ENCODE measurements at regions not wholly inside any gene's neighbourhood (a gene's known extent, or its start where the extent isn't known, plus 50 kb on each side); places are given as distances from the start of the nearest gene placed in this dataset.
A peak's percentile ranks its signal among the peaks of the same experiment; 100 is the strongest.

GRCh38 chrX:139206914-139207313, 323.6 kb upstream of the F9 start:
- TF ChIP-seq CTCF (IDR thresholded peaks at IDR 0.05; ENCODE audit: control insufficient read depth, extremely low read depth, insufficient read depth), result no peak
- H3K4me3 ChIP-seq (ENCODE audit: low read depth, low read length), result no peak overlapping the region
- DNase-seq (ENCODE audit: low read depth), result no peak

GRCh38 chrX:139204898-139205667, 325.5 kb upstream of the F9 start:
- H3K4me3 ChIP-seq (ENCODE audit: low read depth, low read length), result peak overlapping the region; percentile 53
- no peak for TF ChIP-seq CTCF (IDR thresholded peaks at IDR 0.05; ENCODE audit: control insufficient read depth, extremely low read depth, insufficient read depth)
- no peak for DNase-seq (ENCODE audit: low read depth)

GRCh38 chrX:139204571-139204897, 326.0 kb upstream of the F9 start:
- peak overlapping the region; percentile 53 for H3K4me3 ChIP-seq (ENCODE audit: low read depth, low read length)
- TF ChIP-seq CTCF (IDR thresholded peaks at IDR 0.05; ENCODE audit: control insufficient read depth, extremely low read depth, insufficient read depth), result no peak
- no peak for DNase-seq (ENCODE audit: low read depth)

- DNase-seq (ENCODE audit: low read depth), result no peak
- H3K4me3 ChIP-seq (ENCODE audit: low read depth, low read length), result peak overlapping the region; percentile 53
- no peak for TF ChIP-seq CTCF (IDR thresholded peaks at IDR 0.05; ENCODE audit: control insufficient read depth, extremely low read depth, insufficient read depth)
Observed at GRCh38 chrX:139203651-139204570, 326.6 kb upstream of the F9 start.

GRCh38 chrX:139202742-139203420, 327.7 kb upstream of the F9 start:
- no peak for TF ChIP-seq CTCF (IDR thresholded peaks at IDR 0.05; ENCODE audit: control insufficient read depth, extremely low read depth, insufficient read depth)
- no peak for DNase-seq (ENCODE audit: low read depth)
- H3K4me3 ChIP-seq (ENCODE audit: low read depth, low read length), result no peak overlapping the region

- no peak for DNase-seq (ENCODE audit: low read depth)
- H3K4me3 ChIP-seq (ENCODE audit: low read depth, low read length), result no peak overlapping the region
- TF ChIP-seq CTCF (IDR thresholded peaks at IDR 0.05; ENCODE audit: control insufficient read depth, extremely low read depth, insufficient read depth), result no peak
Observed at GRCh38 chrX:139201924-139202323, 328.6 kb upstream of the F9 start.

Data from LNCaP clone FGC (cell line).